Neuronal stem cell (in vitro differentiated cells): ENCODE measurements at regions not wholly inside any gene's neighbourhood (a gene's known extent, or its start where the extent isn't known, plus 50 kb on each side); places are given as distances from the start of the nearest gene placed in this dataset.
A peak's percentile ranks its signal among the peaks of the same experiment; 100 is the strongest.

Source experiments
- DNase-seq: peaks from one replicate; pipeline ENCODE4 v3.0.0-alpha.2; 2013; ENCODE audit warnings: low spot score
- H2AFZ ChIP-seq: one replicate; pipeline ENCODE4 v1.6.1; 2013; ENCODE audit warnings: mild to moderate bottlenecking, low read length, inconsistent platforms
- H2AK5ac ChIP-seq: 2 replicates; pipeline ENCODE4 v1.6.1; 2013; ENCODE audit warnings: low read depth, mild to moderate bottlenecking, inconsistent platforms, low read length, moderate library complexity, mixed read lengths
- H2BK120ac ChIP-seq: 2 replicates; pipeline ENCODE4 v1.6.1; 2013; ENCODE audit warnings: low read depth, mild to moderate bottlenecking, inconsistent platforms, low read length, moderate library complexity, mixed read lengths
- H2BK12ac ChIP-seq: one replicate; pipeline ENCODE4 v1.6.1; 2013; ENCODE audit warnings: low read length, inconsistent platforms
- H2BK15ac ChIP-seq: 2 replicates; pipeline ENCODE4 v1.6.1; 2013; ENCODE audit warnings: mild to moderate bottlenecking, low read length, inconsistent platforms, mixed read lengths
- H2BK5ac ChIP-seq: one replicate; pipeline ENCODE4 v1.6.1; 2013; ENCODE audit warnings: inconsistent platforms, mild to moderate bottlenecking, low read length, moderate library complexity
- H3K14ac ChIP-seq: one replicate; pipeline ENCODE4 v1.6.1; 2013; ENCODE audit warnings: low read length, inconsistent platforms
- H3K18ac ChIP-seq: 2 replicates; pipeline ENCODE4 v1.6.1; 2013; ENCODE audit warnings: low read length, inconsistent platforms
- H3K23ac ChIP-seq: 2 replicates; pipeline ENCODE4 v1.6.1; 2013; ENCODE audit warnings: low read depth, mild to moderate bottlenecking, mixed read lengths, low read length, inconsistent platforms; ENCODE audit not compliant: poor library complexity
- H3K27ac ChIP-seq: replicated peaks from 3 replicates; pipeline ENCODE4 v1.5.1; 2013; ENCODE audit warnings: low read length, inconsistent platforms
- H3K27me3 ChIP-seq, 3 experiments: 2 replicates each; pipeline ENCODE4 v1.6.1; 2013; ENCODE audit warnings: low read length in 3 of 3, mild to moderate bottlenecking in 2 of 3, inconsistent platforms in 1 of 3, low read depth in 1 of 3, mixed read lengths in 1 of 3, moderate library complexity in 1 of 3; ENCODE audit not compliant: control insufficient read depth in 3 of 3, insufficient read depth in 3 of 3
- H3K36me3 ChIP-seq, 2 donors: replicated peaks in 1 of 2; 2 replicates each; pipeline ENCODE4 v1.6.1; 2013; ENCODE audit warnings: low read length in 2 of 2; ENCODE audit not compliant: control insufficient read depth in 2 of 2, insufficient read depth in 2 of 2
- H3K4ac ChIP-seq: 2 replicates; pipeline ENCODE4 v1.6.1; 2013; ENCODE audit warnings: inconsistent platforms, mild to moderate bottlenecking, low read length, moderate library complexity
- H3K4me1 ChIP-seq, 2 donors: 1 replicate in 1 of 2; 2 replicates in 1 of 2; pipeline ENCODE4 v1.6.1; 2013; ENCODE audit warnings: low read length in 2 of 2, low read depth in 1 of 2; ENCODE audit not compliant: control insufficient read depth in 2 of 2, insufficient read depth in 1 of 2
- H3K4me2 ChIP-seq: one replicate; pipeline ENCODE4 v1.6.1; 2013; ENCODE audit warnings: mild to moderate bottlenecking, low read length, inconsistent platforms; ENCODE audit not compliant: insufficient read depth, poor library complexity, severe bottlenecking
- H3K4me3 ChIP-seq, 2 donors: 2 replicates each; pipeline ENCODE4 v1.5.1; 2013; ENCODE audit warnings: low read length in 2 of 2, mild to moderate bottlenecking in 2 of 2, inconsistent platforms in 1 of 2, moderate library complexity in 1 of 2
- H3K79me1 ChIP-seq: one replicate; pipeline ENCODE4 v1.6.1; 2013; ENCODE audit warnings: low read depth, mild to moderate bottlenecking, inconsistent platforms, low read length, moderate library complexity
- H3K9ac ChIP-seq: one replicate; pipeline ENCODE4 v1.6.1; 2013; ENCODE audit warnings: mild to moderate bottlenecking, low read depth, low read length, inconsistent platforms; ENCODE audit not compliant: poor library complexity
- H3K9me3 ChIP-seq, 2 donors: replicated peaks in 1 of 2; 2 replicates each; pipeline versions ENCODE3 to v1.6.1; 2013; ENCODE audit warnings: low read length in 2 of 2, mild to moderate bottlenecking in 2 of 2, inconsistent platforms in 1 of 2, low read depth in 1 of 2, mixed read lengths in 1 of 2, moderate library complexity in 1 of 2; ENCODE audit not compliant: control insufficient read depth in 2 of 2, insufficient read depth in 1 of 2
- H4K8ac ChIP-seq: one replicate; pipeline ENCODE4 v1.6.1; 2013; ENCODE audit warnings: low read depth, mild to moderate bottlenecking, inconsistent platforms, low read length, moderate library complexity
- H4K91ac ChIP-seq: one replicate; pipeline ENCODE4 v1.6.1; 2013; ENCODE audit warnings: low read length, low read depth, mild to moderate bottlenecking, inconsistent platforms; ENCODE audit not compliant: poor library complexity
- WGBS, 2 donors: extraction: QIAGEN DNeasy Blood & Tissue Kit; methylation state at CpG; one replicate each; pipeline ENCODE4 v1.1.7; 2013; ENCODE audit warnings: missing lambda C conversion rate in 2 of 2, mixed read lengths in 1 of 2; ENCODE audit not compliant: insufficient read length in 2 of 2, insufficient replicate concordance in 1 of 2; ENCODE audit errors: extremely low coverage in 2 of 2; 5-methylcytosine and 5-hydroxymethylcytosine counted together

GRCh38 chr11:76279038-76279437, 72.7 kb upstream of the WNT11 start:
- H4K91ac ChIP-seq = no peak overlapping the region
- no peak overlapping the region for H2AK5ac ChIP-seq
- H3K23ac ChIP-seq = no peak overlapping the region
- H3K27me3 ChIP-seq = peaks cover 0 to 26% (median 0%) of the 10 kb centered on the region in 3 experiments
- H3K9ac ChIP-seq = no peak overlapping the region
- DNase-seq = no peak
- no peak overlapping the region for H3K27ac ChIP-seq
- H3K9me3 ChIP-seq = peaks cover 0 to 8% of the 10 kb centered on the region in 2 donors
- no peak overlapping the region for H2BK15ac ChIP-seq
- H3K4ac ChIP-seq = no peak overlapping the region
- H2BK5ac ChIP-seq = no peak overlapping the region
- peak overlapping the region; percentile 38 for H3K18ac ChIP-seq
- H3K4me2 ChIP-seq = no peak overlapping the region
- H2AFZ ChIP-seq = no peak overlapping the region
- no peak overlapping the region for H2BK12ac ChIP-seq
- H3K36me3 ChIP-seq = no peaks in the 10 kb centered on the region
- H4K8ac ChIP-seq = no peak overlapping the region
- WGBS, 2 donors = no CpG with 5 or more reads among the region's 6 CpGs
- peaks cover 3 to 17% of the 10 kb centered on the region in 2 donors for H3K4me1 ChIP-seq
- no peak overlapping the region for H3K4me3 ChIP-seq
- no peak overlapping the region for H2BK120ac ChIP-seq
- no peak overlapping the region for H3K14ac ChIP-seq
- no peaks in the 10 kb centered on the region for H3K79me1 ChIP-seq

- no peak overlapping the region for H3K4ac ChIP-seq
- H2BK120ac ChIP-seq = peak overlapping the region; percentile 2
- no peaks in the 10 kb centered on the region for H3K79me1 ChIP-seq
- peaks cover 0 to 8% of the 10 kb centered on the region in 2 donors for H3K9me3 ChIP-seq
- no peak overlapping the region for H3K14ac ChIP-seq
- WGBS, 2 donors = no CpG with 5 or more reads among the region's 4 CpGs
- no peak overlapping the region for H3K9ac ChIP-seq
- no peak overlapping the region for H2BK12ac ChIP-seq
- no peak overlapping the region for H3K23ac ChIP-seq
- no peak for DNase-seq
- H3K4me1 ChIP-seq = peaks cover 3 to 12% of the 10 kb centered on the region in 2 donors
- H2AK5ac ChIP-seq = no peak overlapping the region
- H3K27ac ChIP-seq = no peak overlapping the region
- H3K4me2 ChIP-seq = no peak overlapping the region
- H2BK5ac ChIP-seq = no peak overlapping the region
- no peak overlapping the region for H4K91ac ChIP-seq
- H3K18ac ChIP-seq = no peak overlapping the region
- H4K8ac ChIP-seq = no peak overlapping the region
- no peaks in the 10 kb centered on the region for H3K36me3 ChIP-seq
- no peak overlapping the region for H2BK15ac ChIP-seq
- no peak overlapping the region for H3K4me3 ChIP-seq
- H2AFZ ChIP-seq = no peak overlapping the region
- H3K27me3 ChIP-seq = peaks cover 0 to 22% (median 0%) of the 10 kb centered on the region in 3 experiments
Measured at GRCh38 chr11:76278526-76278925, 72.2 kb upstream of the WNT11 start.

GRCh38 chr11:76277298-76278175, 71.2 kb upstream of the WNT11 start:
- H3K9me3 ChIP-seq = peaks cover 0 to 8% of the 10 kb centered on the region in 2 donors
- peak overlapping the region; percentile 95 for H3K18ac ChIP-seq
- H3K27ac ChIP-seq = no peak overlapping the region
- no CpG with 5 or more reads among the region's 25 CpGs for WGBS, 2 donors
- H2BK15ac ChIP-seq = peak overlapping the region; percentile 93
- H2BK12ac ChIP-seq = peak overlapping the region; percentile 42
- peak overlapping the region; percentile 94 for H2BK5ac ChIP-seq
- peak overlapping the region; percentile 59 for H4K91ac ChIP-seq
- H3K23ac ChIP-seq = peak overlapping the region; percentile 50
- H3K36me3 ChIP-seq = no peaks in the 10 kb centered on the region
- no peak overlapping the region for H3K4me2 ChIP-seq
- H2AK5ac ChIP-seq = peak overlapping the region; percentile 87
- no peaks in the 10 kb centered on the region for H3K79me1 ChIP-seq
- peak overlapping the region; percentile 28 for H2AFZ ChIP-seq
- peaks cover 0 to 18% (median 0%) of the 10 kb centered on the region in 3 experiments for H3K27me3 ChIP-seq
- peak overlapping the region; percentile 2 for H2BK120ac ChIP-seq
- no peak overlapping the region for H4K8ac ChIP-seq
- no peak for DNase-seq
- H3K9ac ChIP-seq = no peak overlapping the region
- H3K4me3 ChIP-seq = no peak overlapping the region
- peak overlapping the region; percentile 80 for H3K4ac ChIP-seq
- H3K14ac ChIP-seq = peak overlapping the region; percentile 86
- H3K4me1 ChIP-seq = peaks cover 3 to 6% of the 10 kb centered on the region in 2 donors

GRCh38 chr11:76276781-76277155, 70.5 kb upstream of the WNT11 start:
- DNase-seq = no peak

More at GRCh38 chr11:76276781-76277155, 70.5 kb upstream of the WNT11 start:
- H2BK12ac ChIP-seq = peak overlapping the region; percentile 42
- no peak overlapping the region for H4K91ac ChIP-seq
- no peak overlapping the region for H3K9ac ChIP-seq
- H3K4ac ChIP-seq = no peak overlapping the region
- no peak overlapping the region for H3K23ac ChIP-seq
- H3K36me3 ChIP-seq = no peaks in the 10 kb centered on the region
- no peak overlapping the region for H3K4me3 ChIP-seq
- peak overlapping the region; percentile 8 for H2BK15ac ChIP-seq
- H3K9me3 ChIP-seq = peaks cover 0 to 8% of the 10 kb centered on the region in 2 donors
- no peak overlapping the region for H2AK5ac ChIP-seq
- H3K18ac ChIP-seq = peak overlapping the region; percentile 2
- no CpG with 5 or more reads among the region's 4 CpGs for whole genome bisulfite sequencing, 2 donors
- H3K14ac ChIP-seq = no peak overlapping the region
- no peak overlapping the region for H4K8ac ChIP-seq
- no peak overlapping the region for H3K27ac ChIP-seq
- H3K4me2 ChIP-seq = no peak overlapping the region
- peaks cover 0 to 11% (median 0%) of the 10 kb centered on the region in 3 experiments for H3K27me3 ChIP-seq
- no peak overlapping the region for H2AFZ ChIP-seq
- no peak overlapping the region for H2BK120ac ChIP-seq
- no peaks in the 10 kb centered on the region for H3K79me1 ChIP-seq
- H3K4me1 ChIP-seq = peaks cover 3 to 6% of the 10 kb centered on the region in 2 donors
- no peak overlapping the region for H2BK5ac ChIP-seq
